Ishikawa (cell line): ENCODE measurements at regions not wholly inside any gene's neighbourhood (a gene's known extent, or its start where the extent isn't known, plus 50 kb on each side); places are given as distances from the start of the nearest gene placed in this dataset.

Source experiments
- CEBPB ChIP-seq: IDR thresholded peaks from 2 replicates; pipeline ENCODE4 v1.6.1; 2012
- CREB1 ChIP-seq: IDR thresholded peaks from 2 replicates; pipeline ENCODE4 v1.6.1; 2012; ENCODE audit warnings: low read depth
- EGR1 ChIP-seq: IDR thresholded peaks from 2 replicates; pipeline ENCODE4 v1.6.1; 2012
- EP300 ChIP-seq: IDR thresholded peaks from 2 replicates; pipeline ENCODE4 v1.6.1; 2012; ENCODE audit warnings: borderline replicate concordance
- FOXM1 ChIP-seq: IDR thresholded peaks from 2 replicates; pipeline ENCODE4 v1.6.1; 2012; ENCODE audit warnings: low read depth, borderline replicate concordance
- NFIC ChIP-seq: IDR thresholded peaks from 2 replicates; pipeline ENCODE4 v1.6.1; 2012
- RAD21 ChIP-seq: IDR thresholded peaks from 2 replicates; pipeline ENCODE4 v1.6.1; 2012; ENCODE audit warnings: low read depth
- TAF1 ChIP-seq: IDR thresholded peaks from 2 replicates; pipeline ENCODE4 v1.6.1; 2012; ENCODE audit warnings: low read depth, mild to moderate bottlenecking
- TCF12 ChIP-seq: IDR thresholded peaks from 2 replicates; pipeline ENCODE4 v1.6.1; 2012; ENCODE audit warnings: low read depth
- TEAD4 ChIP-seq: IDR thresholded peaks from 2 replicates; pipeline ENCODE4 v1.6.1; 2012
- USF1 ChIP-seq: IDR thresholded peaks from 2 replicates; pipeline ENCODE4 v1.6.1; 2012
- YY1 ChIP-seq: IDR thresholded peaks from 2 replicates; pipeline ENCODE4 v1.6.1; 2012; ENCODE audit warnings: low read depth
- ZBTB7A ChIP-seq: IDR thresholded peaks from 2 replicates; pipeline ENCODE4 v1.6.1; 2012; ENCODE audit warnings: low read depth
- TF ChIP-seq, protein P1 (sequence below): IDR thresholded peaks from 2 replicates; pipeline ENCODE4 v1.6.1; 2012; ENCODE audit warnings: low read depth, mild to moderate bottlenecking
- TF ChIP-seq, protein P2 (sequence below): IDR thresholded peaks from 2 replicates; pipeline ENCODE4 v1.6.1; 2012

DNA sequence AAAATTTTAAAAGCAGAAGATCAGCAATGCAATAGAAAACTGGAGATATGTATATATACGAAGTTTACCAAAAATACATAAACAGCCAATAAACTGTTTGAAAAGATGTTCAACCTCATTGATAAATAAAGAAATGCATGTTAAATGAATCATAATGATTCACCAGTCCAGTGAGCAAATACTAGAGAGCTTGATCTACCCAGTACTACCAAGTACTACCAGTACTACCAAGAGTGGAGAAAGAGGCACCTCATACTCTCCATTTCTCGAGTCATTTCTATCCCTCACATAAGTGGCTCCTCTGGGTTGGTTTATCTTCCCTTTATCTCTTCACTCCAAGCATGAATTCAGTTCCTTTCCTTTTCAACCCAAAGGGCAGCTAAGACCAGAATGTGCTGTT lies 138.9 kb downstream of the MREG start:
- TF ChIP-seq ZBTB7A (no peak), NFIC (no peak), RAD21 (no peak), TAF1 (no peak), TEAD4 (no peak), YY1 (no peak), TCF12 (no peak), CEBPB (no peak), EP300 (no peak), EGR1 (no peak), USF1 (no peak), FOXM1 (no peak), CREB1 (no peak)
- TF ChIP-seq, protein P1, sequence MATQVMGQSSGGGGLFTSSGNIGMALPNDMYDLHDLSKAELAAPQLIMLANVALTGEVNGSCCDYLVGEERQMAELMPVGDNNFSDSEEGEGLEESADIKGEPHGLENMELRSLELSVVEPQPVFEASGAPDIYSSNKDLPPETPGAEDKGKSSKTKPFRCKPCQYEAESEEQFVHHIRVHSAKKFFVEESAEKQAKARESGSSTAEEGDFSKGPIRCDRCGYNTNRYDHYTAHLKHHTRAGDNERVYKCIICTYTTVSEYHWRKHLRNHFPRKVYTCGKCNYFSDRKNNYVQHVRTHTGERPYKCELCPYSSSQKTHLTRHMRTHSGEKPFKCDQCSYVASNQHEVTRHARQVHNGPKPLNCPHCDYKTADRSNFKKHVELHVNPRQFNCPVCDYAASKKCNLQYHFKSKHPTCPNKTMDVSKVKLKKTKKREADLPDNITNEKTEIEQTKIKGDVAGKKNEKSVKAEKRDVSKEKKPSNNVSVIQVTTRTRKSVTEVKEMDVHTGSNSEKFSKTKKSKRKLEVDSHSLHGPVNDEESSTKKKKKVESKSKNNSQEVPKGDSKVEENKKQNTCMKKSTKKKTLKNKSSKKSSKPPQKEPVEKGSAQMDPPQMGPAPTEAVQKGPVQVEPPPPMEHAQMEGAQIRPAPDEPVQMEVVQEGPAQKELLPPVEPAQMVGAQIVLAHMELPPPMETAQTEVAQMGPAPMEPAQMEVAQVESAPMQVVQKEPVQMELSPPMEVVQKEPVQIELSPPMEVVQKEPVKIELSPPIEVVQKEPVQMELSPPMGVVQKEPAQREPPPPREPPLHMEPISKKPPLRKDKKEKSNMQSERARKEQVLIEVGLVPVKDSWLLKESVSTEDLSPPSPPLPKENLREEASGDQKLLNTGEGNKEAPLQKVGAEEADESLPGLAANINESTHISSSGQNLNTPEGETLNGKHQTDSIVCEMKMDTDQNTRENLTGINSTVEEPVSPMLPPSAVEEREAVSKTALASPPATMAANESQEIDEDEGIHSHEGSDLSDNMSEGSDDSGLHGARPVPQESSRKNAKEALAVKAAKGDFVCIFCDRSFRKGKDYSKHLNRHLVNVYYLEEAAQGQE = no peak
- TF ChIP-seq, protein P2, sequence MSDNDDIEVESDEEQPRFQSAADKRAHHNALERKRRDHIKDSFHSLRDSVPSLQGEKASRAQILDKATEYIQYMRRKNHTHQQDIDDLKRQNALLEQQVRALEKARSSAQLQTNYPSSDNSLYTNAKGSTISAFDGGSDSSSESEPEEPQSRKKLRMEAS = no peak

GRCh38 chr2:215870986-215871385 lies 142.4 kb downstream of the MREG start:
- TF ChIP-seq RAD21 (peak; percentile 46; the same call in 1 of the 2 replicates), TAF1 (no peak)

DNA sequence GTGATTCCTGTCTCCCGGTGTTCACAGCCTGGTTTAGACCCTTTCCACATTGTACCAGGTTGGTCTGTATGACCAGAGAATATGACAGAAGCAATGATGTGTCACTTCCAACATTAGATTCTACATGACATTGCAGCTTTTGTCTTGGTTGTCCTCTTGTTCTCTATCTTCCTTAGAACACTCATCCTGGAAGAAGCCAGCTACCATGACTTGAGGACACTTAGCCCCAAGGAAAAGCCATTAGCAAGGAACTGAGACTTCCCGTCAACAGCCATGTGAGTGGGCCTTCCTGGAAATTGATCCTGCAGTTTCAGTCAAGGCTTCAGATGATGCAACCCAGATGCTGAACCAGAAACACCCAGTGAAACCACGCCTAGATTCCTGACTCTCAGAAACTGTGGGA lies 143.3 kb downstream of the MREG start:
- TF ChIP-seq CEBPB = peak; percentile 72
- no peak for TF ChIP-seq TEAD4

DNA sequence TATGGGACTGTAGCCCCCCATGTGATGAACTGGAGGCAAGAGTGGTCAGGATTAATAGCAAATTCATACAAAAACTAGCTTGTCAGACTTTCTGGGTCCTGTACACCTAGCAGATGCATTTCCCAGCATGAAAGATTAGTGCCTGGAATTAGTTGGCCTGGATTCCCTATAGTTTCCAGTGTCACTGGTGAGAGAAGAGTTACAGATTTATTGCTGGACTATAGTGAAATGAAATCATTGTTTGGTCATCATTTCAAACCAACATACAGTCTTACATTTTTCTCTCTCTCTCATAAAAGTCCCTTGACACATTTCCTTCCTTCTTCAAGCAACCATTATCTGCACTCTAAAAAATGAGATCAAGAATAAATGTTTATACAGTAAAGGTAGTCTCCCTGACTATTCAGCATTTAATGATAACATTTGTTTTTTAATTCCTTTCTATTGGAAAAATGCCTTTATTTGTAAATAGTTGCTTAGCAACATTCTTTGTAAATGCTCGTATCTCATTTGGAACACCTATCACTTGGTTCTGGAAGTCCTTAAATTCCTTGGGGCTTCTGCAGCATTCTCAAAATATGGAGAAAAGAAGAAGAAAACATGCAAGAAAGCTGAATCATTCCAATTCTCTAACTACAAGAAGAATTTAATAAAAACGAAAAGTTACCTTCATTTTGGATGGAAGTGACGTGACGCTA lies 144.4 kb downstream of the MREG start:
- TF ChIP-seq YY1 (no peak), EGR1 (no peak), FOXM1 (no peak), ZBTB7A (no peak), TAF1 (no peak), NFIC (no peak), RAD21 (no peak), USF1 (no peak), CEBPB (no peak)
- TF ChIP-seq, protein P2 = no peak

GRCh38 chr2:215866606-215867005 lies 146.7 kb downstream of the MREG start:
- TF ChIP-seq USF1 = no peak

- TF ChIP-seq EGR1 = no peak
- TF ChIP-seq EP300 = no peak
- no peak for TF ChIP-seq TEAD4
- TF ChIP-seq, protein P1 = no peak
- TF ChIP-seq YY1 = no peak
- TF ChIP-seq RAD21 = no peak
- no peak for TF ChIP-seq TAF1
- TF ChIP-seq ZBTB7A = no peak
- TF ChIP-seq, protein P2 = no peak
- TF ChIP-seq USF1 = no peak
- no peak for TF ChIP-seq FOXM1
- no peak for TF ChIP-seq TCF12
- no peak for TF ChIP-seq NFIC
- TF ChIP-seq CEBPB = no peak
- no peak for TF ChIP-seq CREB1
These were observed 149.7 kb downstream of the MREG start for GRCh38 chr2:215863687-215864086.
